ENCODE measurements at regions not wholly inside any gene's neighbourhood (a gene's known extent, or its start where the extent isn't known, plus 50 kb on each side); places are given as distances from the start of the nearest gene placed in this dataset.

- TF ChIP-seq CTCF (IDR thresholded peaks at IDR 0.05; ENCODE audit: insufficient read depth, low read length, missing control alignments): no peak
- CTCF ChIA-PET: no interaction called here
- POLR2A ChIA-PET: no interaction called here
- no peak for DNase-seq (ENCODE audit: low read depth, low spot score)
- no peak overlapping the region for H3K4me3 ChIP-seq (ENCODE audit: low read depth, low read length)
Measured at GRCh38 chrX:20427173-20427770, 160.6 kb upstream of the RPS6KA3 start.

- TF ChIP-seq CTCF (IDR thresholded peaks at IDR 0.05; ENCODE audit: insufficient read depth, low read length, missing control alignments): no peak
Measured at GRCh38 chrX:20421697-20422096, 155.0 kb upstream of the RPS6KA3 start.

GRCh38 chrX:20421275-20421674 lies 154.6 kb upstream of the RPS6KA3 start:
- TF ChIP-seq CTCF (IDR thresholded peaks at IDR 0.05; ENCODE audit: insufficient read depth, low read length, missing control alignments): no peak
- ChIA-PET POLR2A (no interaction called here), CTCF (no interaction called here)
- no peak overlapping the region for H3K4me3 ChIP-seq (ENCODE audit: low read depth, low read length)
- DNase-seq (ENCODE audit: low read depth, low spot score): no peak

More at GRCh38 chrX:20421697-20422096, 155.0 kb upstream of the RPS6KA3 start:
- no peak overlapping the region for H3K4me3 ChIP-seq (ENCODE audit: low read depth, low read length)
- CTCF ChIA-PET: no interaction called here
- no peak for DNase-seq (ENCODE audit: low read depth, low spot score)
- POLR2A ChIA-PET: no interaction called here

- CTCF ChIA-PET: no interaction called here
- POLR2A ChIA-PET: no interaction called here
- H3K4me3 ChIP-seq (ENCODE audit: low read depth, low read length): no peak overlapping the region
- DNase-seq (ENCODE audit: low read depth, low spot score): no peak
- TF ChIP-seq CTCF (IDR thresholded peaks at IDR 0.05; ENCODE audit: insufficient read depth, low read length, missing control alignments): no peak
Measured at GRCh38 chrX:20420058-20420457, 153.3 kb upstream of the RPS6KA3 start.

GRCh38 chrX:20418379-20419150 lies 151.9 kb upstream of the RPS6KA3 start:
- DNase-seq (ENCODE audit: low read depth, low spot score): no peak
- H3K4me3 ChIP-seq (ENCODE audit: low read depth, low read length): no peak overlapping the region
- TF ChIP-seq CTCF (IDR thresholded peaks at IDR 0.05; ENCODE audit: insufficient read depth, low read length, missing control alignments): no peak
- ChIA-PET POLR2A (no interaction called here), CTCF (no interaction called here)

GRCh38 chrX:20414762-20415445 lies 148.2 kb upstream of the RPS6KA3 start:
- POLR2A ChIA-PET: interaction anchor here (0.5 kb wide), 1 partner anchor 14 kb away, joined by 3 read pairs; no protein-coding TSS in a partner anchor
- no peak overlapping the region for H3K4me3 ChIP-seq (ENCODE audit: low read depth, low read length)
- DNase-seq (ENCODE audit: low read depth, low spot score): no peak
- TF ChIP-seq CTCF (IDR thresholded peaks at IDR 0.05; ENCODE audit: insufficient read depth, low read length, missing control alignments): no peak
- CTCF ChIA-PET: no interaction called here
